Sigmoid colon (tissue), 6 donors: ENCODE measurements at regions not wholly inside any gene's neighbourhood (a gene's known extent, or its start where the extent isn't known, plus 50 kb on each side); places are given as distances from the start of the nearest gene placed in this dataset.
A peak's percentile ranks its signal among the peaks of the same experiment; 100 is the strongest.
"Not testable (repeated sequence)": the region's sequence is repeated elsewhere in the genome, so short reads cannot be mapped to it uniquely, and the experiment has no call there.

Source experiments
- DNase-seq: peaks from one replicate; pipeline ENCODE4 v3.0.0-alpha.2; 2019
- H3K27ac ChIP-seq, 4 donors: fragments of 200-600 bp; sonication (generic); one replicate each; pipeline ENCODE4 v1.5.1; 2016 to 2019; ENCODE audit warnings: mild to moderate bottlenecking in 1 of 4
- H3K27me3 ChIP-seq, 3 donors: fragments of 200-600 bp; sonication (generic); one replicate each; pipeline ENCODE4 v1.5.1; 2019; ENCODE audit warnings: mild to moderate bottlenecking in 1 of 3
- H3K36me3 ChIP-seq, 4 donors: fragments of 200-600 bp; sonication (generic); one replicate each; pipeline ENCODE4 v1.5.1; 2016 to 2019
- H3K4me1 ChIP-seq, 4 donors: fragments of 200-600 bp; sonication (generic); one replicate each; pipeline ENCODE4 v1.5.1; 2017 to 2019
- H3K4me3 ChIP-seq, 4 donors: fragments of 200-600 bp; sonication (generic); one replicate each; pipeline ENCODE4 v1.5.1; 2017 to 2019; ENCODE audit warnings: mild to moderate bottlenecking in 2 of 4, moderate library complexity in 1 of 4
- H3K9me3 ChIP-seq, 4 donors: fragments of 200-600 bp in 3 of 4; sonication (generic) in 3 of 4; one replicate each; pipeline versions ENCODE4 v1.5.1 to v1.6.1; 2013 to 2019
- EP300 ChIP-seq, 4 donors: sonication (generic); formaldehyde crosslinking; IDR thresholded peaks; one replicate each; pipeline ENCODE4 v1.6.1; 2017; ENCODE audit warnings: antibody characterized with exemption in 4 of 4
- POLR2A ChIP-seq, 2 donors: fragments of 450-650 bp; IDR thresholded peaks; one replicate each; pipeline ENCODE4 v1.6.1; 2016; ENCODE audit warnings: antibody characterized with exemption in 2 of 2, mild to moderate bottlenecking in 2 of 2, moderate library complexity in 2 of 2
- POLR2AphosphoS5 ChIP-seq, 4 donors: sonication (generic); formaldehyde crosslinking; IDR thresholded peaks; one replicate each; pipeline ENCODE4 v1.6.1; 2017; ENCODE audit warnings: antibody characterized with exemption in 4 of 4
- WGBS, 2 donors: extraction: QIAGEN DNeasy Blood & Tissue Kit; methylation state at CpG; one replicate each; pipeline ENCODE4 v1.1.7; 2013; 5-methylcytosine and 5-hydroxymethylcytosine counted together
- intact Hi-C: fragments of 100-400 bp; cut with DNase I; formaldehyde crosslinking; loops from one replicate; pipeline ENCODE4 v1.15.1; 2023
- TF ChIP-seq, protein P1 (sequence below), 4 experiments: fragments of 450-650 bp in 3 of 4; fragments of 200-600 bp in 1 of 4; IDR thresholded peaks; one replicate each; pipeline ENCODE4 v1.5.1; 2016 to 2019; ENCODE audit warnings: antibody characterized with exemption in 4 of 4, mild to moderate bottlenecking in 3 of 4, moderate library complexity in 2 of 4
- donor health status: healthy with polysubstance abuse.
- donor health status: healthy.

DNA sequence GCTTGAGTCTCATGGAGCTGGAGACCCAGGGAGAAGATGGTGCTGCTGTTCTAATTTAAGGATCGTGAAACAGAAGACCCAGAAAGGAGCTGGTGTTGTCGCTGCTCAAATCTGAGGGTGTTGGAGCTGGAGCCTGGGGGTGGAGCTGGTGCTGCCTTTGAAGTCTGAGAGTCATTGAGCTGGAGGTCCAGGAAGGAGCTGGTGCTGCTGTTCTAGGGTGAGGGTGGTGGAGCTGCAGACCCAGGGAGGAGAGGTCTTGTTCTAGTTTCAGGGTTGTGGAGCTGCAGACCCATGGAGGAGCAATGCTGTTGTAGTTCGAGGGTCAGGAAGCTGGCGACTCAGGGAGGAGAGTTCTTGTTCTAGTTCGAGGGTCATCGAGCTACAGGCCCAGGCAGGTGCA is 84.1 kb upstream of the ZNF479 start:
- DNase-seq: no peak
- intact Hi-C loops: no loop called here
- peaks cover 0 to 14% (median 3%) of the 10 kb centered on the region in 4 donors for H3K9me3 ChIP-seq
- TF ChIP-seq EP300 (IDR thresholded peaks at IDR 0.05) (no peak), POLR2AphosphoS5 (IDR thresholded peaks at IDR 0.05) (no peak), POLR2A (IDR thresholded peaks at IDR 0.05) (no peak)
- TF ChIP-seq, protein P1, sequence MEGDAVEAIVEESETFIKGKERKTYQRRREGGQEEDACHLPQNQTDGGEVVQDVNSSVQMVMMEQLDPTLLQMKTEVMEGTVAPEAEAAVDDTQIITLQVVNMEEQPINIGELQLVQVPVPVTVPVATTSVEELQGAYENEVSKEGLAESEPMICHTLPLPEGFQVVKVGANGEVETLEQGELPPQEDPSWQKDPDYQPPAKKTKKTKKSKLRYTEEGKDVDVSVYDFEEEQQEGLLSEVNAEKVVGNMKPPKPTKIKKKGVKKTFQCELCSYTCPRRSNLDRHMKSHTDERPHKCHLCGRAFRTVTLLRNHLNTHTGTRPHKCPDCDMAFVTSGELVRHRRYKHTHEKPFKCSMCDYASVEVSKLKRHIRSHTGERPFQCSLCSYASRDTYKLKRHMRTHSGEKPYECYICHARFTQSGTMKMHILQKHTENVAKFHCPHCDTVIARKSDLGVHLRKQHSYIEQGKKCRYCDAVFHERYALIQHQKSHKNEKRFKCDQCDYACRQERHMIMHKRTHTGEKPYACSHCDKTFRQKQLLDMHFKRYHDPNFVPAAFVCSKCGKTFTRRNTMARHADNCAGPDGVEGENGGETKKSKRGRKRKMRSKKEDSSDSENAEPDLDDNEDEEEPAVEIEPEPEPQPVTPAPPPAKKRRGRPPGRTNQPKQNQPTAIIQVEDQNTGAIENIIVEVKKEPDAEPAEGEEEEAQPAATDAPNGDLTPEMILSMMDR (IDR thresholded peaks at IDR 0.05): no peak
- no peaks in the 10 kb centered on the region for H3K4me1 ChIP-seq
- no peak overlapping the region for H3K4me3 ChIP-seq
- no peaks in the 10 kb centered on the region for H3K36me3 ChIP-seq
- 66 to 74% methylated on average over 6 of the region's 6 CpGs for WGBS, 2 donors
- no peaks in the 10 kb centered on the region for H3K27me3 ChIP-seq
- no peak overlapping the region for H3K27ac ChIP-seq

DNA sequence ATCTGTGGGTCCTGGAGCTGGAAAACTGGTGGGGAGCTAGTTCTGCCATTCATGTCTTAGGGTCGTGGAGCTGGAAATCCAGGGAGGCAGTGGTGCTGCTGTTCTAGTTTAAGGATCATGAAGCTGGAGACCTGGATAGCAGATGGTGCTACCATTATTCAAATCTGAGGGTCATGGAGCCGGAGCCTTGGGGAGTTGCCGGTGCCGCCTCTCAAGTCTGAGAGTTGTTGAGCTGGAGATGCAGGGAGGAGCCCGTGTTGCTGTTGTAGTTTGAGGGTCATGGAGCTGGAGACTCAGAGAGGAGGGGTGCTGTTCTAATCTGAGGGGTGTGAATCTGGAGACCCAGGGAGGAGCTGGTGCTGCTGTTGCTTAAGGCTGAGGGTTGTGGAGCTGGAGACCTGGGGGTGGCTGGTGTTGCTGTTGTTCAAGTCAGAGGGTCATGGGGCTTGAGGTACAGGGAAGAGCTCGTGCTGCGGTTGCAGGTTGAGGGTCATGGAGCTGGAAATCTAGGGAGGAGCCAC is 86.0 kb upstream of the ZNF479 start:
- no peaks in the 10 kb centered on the region for H3K4me1 ChIP-seq
- no peak for DNase-seq
- WGBS, 2 donors: 79% methylated on average over 7 of the region's 7 CpGs

DNA sequence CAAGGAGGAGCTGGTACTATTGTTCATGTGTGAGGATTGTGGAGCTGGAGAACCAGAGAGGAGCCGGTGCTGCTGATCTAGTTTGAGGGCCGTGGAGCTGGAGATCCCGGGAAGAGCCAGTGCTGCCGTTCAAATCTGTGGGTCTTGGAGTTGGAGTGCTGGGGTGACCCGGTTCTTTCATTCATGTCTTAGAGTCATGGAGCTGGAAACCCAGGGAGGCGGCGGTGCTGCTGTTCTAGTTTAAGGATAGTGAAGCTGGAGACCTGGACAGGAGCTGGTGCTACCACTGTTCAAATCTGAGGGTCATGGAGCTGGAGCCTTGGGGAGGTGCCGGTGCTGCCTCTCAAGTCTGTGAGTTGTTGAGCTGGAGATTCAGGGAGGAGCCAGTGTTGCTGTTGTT is 88.5 kb upstream of the ZNF479 start:
- Histone ChIP-seq H3K27me3 (no peaks in the 10 kb centered on the region), H3K4me1 (no peaks in the 10 kb centered on the region), H3K9me3 (peaks cover 0 to 20% (median 3%) of the 10 kb centered on the region in 4 donors), H3K4me3 (no peak overlapping the region), H3K27ac (no peak overlapping the region), H3K36me3 (no peaks in the 10 kb centered on the region)
- no peak for DNase-seq
- 87 to 92% methylated on average over 8 of the region's 8 CpGs for WGBS, 2 donors
- TF ChIP-seq, protein P1 (IDR thresholded peaks at IDR 0.05): no peak
- TF ChIP-seq EP300 (IDR thresholded peaks at IDR 0.05) (no peak), POLR2A (IDR thresholded peaks at IDR 0.05) (no peak), POLR2AphosphoS5 (IDR thresholded peaks at IDR 0.05) (no peak)
- intact Hi-C loops: no loop called here

More for the DNA sequence above, 86.0 kb upstream of the ZNF479 start:
- TF ChIP-seq EP300 (IDR thresholded peaks at IDR 0.05): no peak
- no peak for TF ChIP-seq POLR2A (IDR thresholded peaks at IDR 0.05)
- TF ChIP-seq, protein P1 (IDR thresholded peaks at IDR 0.05): no peak
- TF ChIP-seq POLR2AphosphoS5 (IDR thresholded peaks at IDR 0.05): no peak
- no peaks in the 10 kb centered on the region for H3K27me3 ChIP-seq
- intact Hi-C loops: no loop called here
- H3K9me3 ChIP-seq: peaks cover 0 to 17% (median 3%) of the 10 kb centered on the region in 4 donors
- H3K4me3 ChIP-seq: no peak overlapping the region
- no peaks in the 10 kb centered on the region for H3K36me3 ChIP-seq
- no peak overlapping the region for H3K27ac ChIP-seq

GRCh38 chr7:57225666-57226065 is 93.4 kb upstream of the ZNF479 start:
- peaks cover 0 to 16% (median 2%) of the 10 kb centered on the region in 4 donors for H3K9me3 ChIP-seq
- no peaks in the 10 kb centered on the region for H3K4me1 ChIP-seq
- no peak overlapping the region for H3K27ac ChIP-seq
- H3K27me3 ChIP-seq: no peaks in the 10 kb centered on the region
- no peaks in the 10 kb centered on the region for H3K36me3 ChIP-seq
- H3K4me3 ChIP-seq: no peak overlapping the region
- 74 to 78% methylated on average over 4 of the region's 4 CpGs for WGBS, 2 donors
- intact Hi-C loops: no loop called here
- no peak for DNase-seq
- TF ChIP-seq POLR2A (IDR thresholded peaks at IDR 0.05) (no peak), EP300 (IDR thresholded peaks at IDR 0.05) (no peak), POLR2AphosphoS5 (IDR thresholded peaks at IDR 0.05) (no peak)
- TF ChIP-seq, protein P1 (IDR thresholded peaks at IDR 0.05): no peak

DNA sequence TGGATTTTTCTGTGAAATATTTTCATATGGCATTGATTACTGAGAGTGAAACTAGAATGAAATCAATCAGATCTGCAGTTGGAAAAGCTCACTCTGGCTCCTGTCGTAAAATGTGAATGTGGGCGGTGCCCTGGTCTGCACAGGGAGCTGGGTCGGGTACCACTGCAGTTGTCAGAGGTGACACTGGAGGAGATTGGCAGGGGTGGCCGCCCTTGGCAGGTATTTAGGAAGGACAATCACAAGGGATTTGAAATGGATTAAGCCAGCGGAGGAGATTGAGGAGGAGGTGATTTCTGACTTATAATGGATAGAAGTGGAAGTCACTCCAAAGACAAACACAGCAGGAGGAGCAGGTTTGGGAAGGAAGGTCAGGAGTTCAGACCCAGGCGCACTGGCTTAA is 109.0 kb upstream of the ZNF479 start:
- peaks cover 0 to 30% (median 4%) of the 10 kb centered on the region in 4 donors for H3K9me3 ChIP-seq
- WGBS, 2 donors: 83 to 90% methylated on average over 6 of the region's 6 CpGs
- intact Hi-C loops, H3K4me3 ChIP-seq, H3K36me3 ChIP-seq, H3K27me3 ChIP-seq, H3K4me1 ChIP-seq, H3K27ac ChIP-seq: not testable (repeated sequence)
- DNase-seq: peak; percentile 46

DNA sequence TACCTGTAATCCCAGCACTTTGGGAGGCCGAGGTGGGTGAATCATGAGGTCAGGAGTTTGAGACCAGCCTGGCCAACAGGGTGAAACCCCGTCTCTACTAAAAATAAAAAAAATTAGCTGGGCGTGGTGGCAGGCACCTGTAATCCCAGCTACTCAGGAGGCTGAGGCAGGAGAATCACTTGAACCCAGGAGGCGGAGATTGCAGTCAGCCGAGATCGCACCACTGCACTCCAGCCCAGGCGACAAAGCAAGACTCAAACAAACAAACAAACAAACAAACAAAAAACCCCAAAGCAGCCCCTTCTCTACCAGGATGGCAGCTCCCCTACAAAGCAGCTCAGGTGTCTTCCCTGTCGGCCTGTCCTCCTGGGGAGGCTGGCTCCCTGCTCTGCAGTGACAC is 111.3 kb upstream of the ZNF479 start:
- H3K4me1 ChIP-seq, H3K27ac ChIP-seq, intact Hi-C loops, H3K36me3 ChIP-seq, H3K4me3 ChIP-seq, H3K27me3 ChIP-seq: not testable (repeated sequence)
- WGBS, 2 donors: 86 to 89% methylated on average over 8 of the region's 8 CpGs
- DNase-seq: peak; percentile 24
- H3K9me3 ChIP-seq: peaks cover 0 to 25% (median 4%) of the 10 kb centered on the region in 4 donors

DNA sequence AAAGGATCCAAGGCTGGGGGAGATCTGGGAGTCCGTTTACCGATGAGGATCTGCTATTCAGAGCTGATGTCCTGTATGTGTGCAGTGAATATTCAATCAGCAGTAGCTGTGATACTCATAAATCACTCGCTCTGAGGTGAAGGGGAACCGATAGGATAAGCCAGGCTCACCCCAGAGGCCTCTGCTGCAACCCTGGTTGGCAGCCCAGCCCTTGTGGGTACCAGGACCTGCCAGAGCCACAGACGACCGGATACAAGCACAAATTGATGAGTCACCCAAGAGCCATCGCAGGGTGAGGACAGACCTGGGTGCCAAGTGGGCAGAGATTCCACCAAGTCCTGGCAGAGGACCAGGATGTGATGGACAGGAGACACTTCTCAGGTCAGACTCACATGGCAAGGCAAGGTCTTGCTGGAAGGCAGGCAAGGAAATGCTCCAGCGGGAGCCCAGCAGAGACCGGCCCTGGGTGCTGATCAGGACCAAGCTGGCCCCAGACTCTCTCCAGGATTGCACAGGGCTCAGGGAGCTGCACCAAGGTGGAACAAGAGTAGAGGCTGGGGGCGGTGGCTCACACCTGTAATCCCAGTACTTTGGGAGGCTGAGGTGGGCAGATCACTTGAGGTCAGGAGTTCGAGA is 112.2 kb upstream of the ZNF479 start:
- H3K27me3 ChIP-seq, H3K27ac ChIP-seq, H3K4me3 ChIP-seq, H3K36me3 ChIP-seq, H3K4me1 ChIP-seq, intact Hi-C loops: not testable (repeated sequence)
- 83 to 85% methylated on average over 11 of the region's 11 CpGs for WGBS, 2 donors
- DNase-seq: peak; percentile 41
- H3K9me3 ChIP-seq: peaks cover 0 to 21% (median 4%) of the 10 kb centered on the region in 4 donors
